ENCODE measurements at regions not wholly inside any gene's neighbourhood (a gene's known extent, or its start where the extent isn't known, plus 50 kb on each side); places are given as distances from the start of the nearest gene placed in this dataset.

DNA sequence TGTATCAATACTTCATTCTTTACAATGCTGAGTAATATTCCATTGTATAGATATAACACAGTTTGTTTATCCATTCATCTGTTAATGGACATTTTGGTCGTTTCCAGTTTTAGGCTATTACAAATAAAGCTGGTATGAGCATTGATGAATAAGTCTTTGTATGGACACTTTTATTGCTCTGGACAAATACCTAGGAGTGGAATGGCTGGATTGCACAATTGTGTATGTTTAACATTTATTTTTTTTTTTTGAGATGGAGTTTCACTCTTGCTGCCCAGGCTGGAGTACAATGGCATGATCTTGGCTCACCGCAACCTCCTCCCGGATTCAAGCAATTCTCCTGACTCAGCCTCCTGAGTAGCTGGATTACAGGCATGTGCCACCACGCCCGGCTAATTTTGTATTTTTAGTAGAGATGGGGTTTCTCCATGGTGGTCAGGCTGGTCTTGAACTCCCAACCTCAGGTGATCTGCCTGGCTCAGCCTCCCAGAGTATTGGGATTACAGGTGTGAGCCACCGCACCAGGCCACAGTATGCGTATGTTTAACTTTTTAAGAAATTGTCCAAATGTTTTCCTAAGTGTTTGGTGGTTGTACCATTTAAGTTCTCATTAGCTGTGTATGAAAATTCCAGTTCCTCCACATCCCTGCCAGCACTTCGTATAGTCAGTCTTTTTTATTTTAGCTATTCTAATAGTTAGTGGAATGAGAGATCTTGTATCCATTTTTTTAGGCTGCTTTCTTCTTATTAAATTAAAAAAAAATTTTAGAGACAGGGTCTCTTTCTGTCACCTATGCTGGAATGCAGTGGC lies 194.9 kb upstream of the HAAO start:
- peak; percentile 74 for DNase-seq (ENCODE audit: low spot score)
- POLR2A ChIA-PET (ENCODE audit: low non-redundant PET) = interaction anchor here (0.6 to 1.5 kb wide), 2 partner anchors 86 to 211 kb away, joined by 5 to 6 read pairs; no protein-coding TSS in a partner anchor
- TF ChIP-seq, protein P1, sequence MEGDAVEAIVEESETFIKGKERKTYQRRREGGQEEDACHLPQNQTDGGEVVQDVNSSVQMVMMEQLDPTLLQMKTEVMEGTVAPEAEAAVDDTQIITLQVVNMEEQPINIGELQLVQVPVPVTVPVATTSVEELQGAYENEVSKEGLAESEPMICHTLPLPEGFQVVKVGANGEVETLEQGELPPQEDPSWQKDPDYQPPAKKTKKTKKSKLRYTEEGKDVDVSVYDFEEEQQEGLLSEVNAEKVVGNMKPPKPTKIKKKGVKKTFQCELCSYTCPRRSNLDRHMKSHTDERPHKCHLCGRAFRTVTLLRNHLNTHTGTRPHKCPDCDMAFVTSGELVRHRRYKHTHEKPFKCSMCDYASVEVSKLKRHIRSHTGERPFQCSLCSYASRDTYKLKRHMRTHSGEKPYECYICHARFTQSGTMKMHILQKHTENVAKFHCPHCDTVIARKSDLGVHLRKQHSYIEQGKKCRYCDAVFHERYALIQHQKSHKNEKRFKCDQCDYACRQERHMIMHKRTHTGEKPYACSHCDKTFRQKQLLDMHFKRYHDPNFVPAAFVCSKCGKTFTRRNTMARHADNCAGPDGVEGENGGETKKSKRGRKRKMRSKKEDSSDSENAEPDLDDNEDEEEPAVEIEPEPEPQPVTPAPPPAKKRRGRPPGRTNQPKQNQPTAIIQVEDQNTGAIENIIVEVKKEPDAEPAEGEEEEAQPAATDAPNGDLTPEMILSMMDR (conservative IDR thresholded peaks at IDR 0.05; ENCODE audit: low read depth) = no peak
- H3K27ac ChIP-seq = peak overlapping the region; percentile 91
- CTCF ChIA-PET = interaction anchor here (0.5 to 1.7 kb wide), 3 partner anchors 12 to 206 kb away, joined by 3 to 6 read pairs (median 3); no protein-coding TSS in a partner anchor

DNA sequence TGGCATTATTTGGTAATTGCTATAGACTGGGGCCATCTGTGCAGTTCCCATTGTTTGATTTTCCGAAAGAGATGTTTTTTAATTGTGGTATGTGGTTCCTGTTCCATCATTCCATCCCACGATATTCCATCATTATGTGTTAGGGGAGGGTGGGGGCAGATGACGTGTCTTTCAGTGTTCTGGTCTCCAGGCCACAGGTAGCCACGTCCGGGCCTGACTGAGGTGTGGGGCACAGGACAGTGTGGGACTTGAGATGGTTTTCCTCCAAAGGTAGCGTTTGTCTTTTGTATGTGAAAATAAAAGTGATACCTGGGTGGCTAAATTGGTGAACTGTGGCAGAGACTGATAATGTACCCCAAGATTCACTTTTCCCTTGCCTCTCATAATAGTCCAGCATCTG lies 192.2 kb upstream of the HAAO start:
- TF ChIP-seq, protein P1 (conservative IDR thresholded peaks at IDR 0.05; ENCODE audit: low read depth) = no peak
- CTCF ChIA-PET = no interaction called here
- peak overlapping the region; percentile 37; the same call in 1 of the 2 replicates for H3K27ac ChIP-seq
- POLR2A ChIA-PET (ENCODE audit: low non-redundant PET) = no interaction called here
- no peak for DNase-seq (ENCODE audit: low spot score)

DNA sequence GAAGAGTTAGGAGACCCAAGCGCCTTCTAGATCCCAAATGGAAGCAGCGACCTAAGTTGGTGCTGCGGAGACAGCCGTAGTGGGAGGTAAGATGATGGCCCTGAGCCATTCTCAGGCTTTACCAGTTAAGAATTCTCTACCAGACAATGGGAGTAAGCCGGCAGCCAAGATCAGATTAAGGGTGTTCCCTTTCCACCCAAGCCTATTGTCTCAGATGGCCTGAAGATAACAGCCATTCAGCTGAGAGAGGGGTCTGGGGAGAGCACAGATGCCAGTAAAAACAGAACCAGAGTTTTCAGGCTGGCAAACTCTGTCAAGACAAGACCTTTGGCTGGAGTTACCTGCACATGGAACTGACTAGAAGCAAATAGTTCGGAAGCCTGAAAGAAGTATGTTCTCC lies 191.7 kb upstream of the HAAO start:
- ChIA-PET POLR2A (ENCODE audit: low non-redundant PET) (no interaction called here), CTCF (interaction anchor here (0.5 kb wide), 1 partner anchor 14 kb away, joined by 4 read pairs; no protein-coding TSS in a partner anchor)
- peak overlapping the region; percentile 21; the same call in 1 of the 2 replicates for H3K27ac ChIP-seq
- no peak for DNase-seq (ENCODE audit: low spot score)
- TF ChIP-seq, protein P1 (conservative IDR thresholded peaks at IDR 0.05; ENCODE audit: low read depth) = no peak

DNA sequence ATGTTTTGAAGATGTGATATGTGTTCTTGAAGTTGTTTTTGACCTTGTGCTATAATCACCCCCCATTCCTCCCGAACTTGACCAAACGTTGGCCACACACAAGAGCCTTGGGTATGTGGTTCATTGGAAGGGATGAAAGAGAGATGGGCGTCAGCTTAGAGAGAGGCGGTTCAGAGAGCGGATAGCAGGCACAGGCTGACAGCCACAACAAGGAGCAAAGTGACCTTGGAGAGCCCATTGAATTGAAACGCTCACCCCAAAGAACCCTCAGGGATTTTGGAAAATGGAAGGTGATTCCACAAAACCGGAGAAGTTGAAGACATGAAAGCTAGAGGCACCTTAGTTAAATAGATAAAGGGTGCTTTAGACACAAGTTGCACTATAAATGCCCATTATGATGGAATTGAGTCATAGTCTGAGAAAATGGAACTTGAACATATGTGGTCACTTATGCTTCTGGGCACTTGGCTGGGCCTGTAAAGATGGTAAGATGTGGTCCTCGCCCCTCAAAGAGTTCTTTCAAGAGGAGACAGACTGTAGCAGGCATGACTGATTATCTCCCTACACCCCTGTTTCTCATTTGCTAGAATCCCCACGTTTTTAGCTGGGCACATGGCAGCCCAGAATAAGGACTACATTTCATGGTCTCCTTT lies 188.5 kb upstream of the HAAO start:
- no peak for DNase-seq (ENCODE audit: low spot score)
- POLR2A ChIA-PET (ENCODE audit: low non-redundant PET) = no interaction called here
- H3K27ac ChIP-seq = peak overlapping the region; percentile 37; the same call in 1 of the 2 replicates
- TF ChIP-seq, protein P1 (conservative IDR thresholded peaks at IDR 0.05; ENCODE audit: low read depth) = no peak
- CTCF ChIA-PET = no interaction called here

DNA sequence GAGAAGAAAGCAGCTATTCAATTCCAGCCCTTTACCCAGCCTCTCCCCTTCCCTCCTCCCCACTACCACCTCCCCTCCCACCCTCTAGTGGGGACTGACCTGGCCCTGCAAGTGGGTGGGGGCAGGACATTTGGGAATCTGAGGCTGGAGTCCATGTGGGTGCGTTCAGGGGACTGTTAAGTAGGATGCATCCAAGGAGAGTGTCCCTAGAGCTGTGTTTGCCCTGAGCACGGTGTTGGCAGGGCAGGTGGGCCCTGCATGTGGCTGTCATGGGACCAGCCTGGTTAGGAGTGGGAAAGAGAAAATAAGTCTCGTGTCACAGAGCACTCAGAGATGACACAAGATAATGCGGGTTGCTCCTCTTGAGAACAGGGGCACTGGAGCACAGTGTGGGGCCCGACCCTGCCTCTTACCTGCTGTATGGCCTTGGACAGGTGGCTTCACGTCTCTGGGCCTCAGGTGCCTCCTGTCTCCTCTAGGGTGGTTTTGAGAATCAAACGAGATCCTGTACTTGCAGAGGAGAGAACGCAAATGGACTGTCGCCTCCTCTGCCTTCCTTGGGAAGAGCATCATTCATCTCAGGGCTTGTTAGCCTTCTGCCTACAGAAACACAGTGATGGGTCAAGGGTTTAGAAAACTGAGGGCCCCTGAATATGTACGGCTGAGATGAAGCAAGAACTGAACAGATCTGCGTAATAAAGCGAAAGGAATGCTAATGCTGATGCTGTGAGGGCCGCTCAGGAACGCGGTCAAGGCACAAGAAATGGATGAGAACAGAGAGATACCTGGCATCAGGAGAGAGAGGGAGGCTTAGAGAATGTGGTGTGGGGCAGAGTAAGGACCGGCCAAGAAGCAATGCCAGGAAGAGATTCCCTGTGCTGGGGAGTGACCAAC lies 187.7 kb upstream of the HAAO start:
- H3K27ac ChIP-seq = peak overlapping the region; percentile 37
- ChIA-PET CTCF (no interaction called here), POLR2A (ENCODE audit: low non-redundant PET) (no interaction called here)
- TF ChIP-seq, protein P1 (conservative IDR thresholded peaks at IDR 0.05; ENCODE audit: low read depth) = no peak
- DNase-seq (ENCODE audit: low spot score) = no peak

DNA sequence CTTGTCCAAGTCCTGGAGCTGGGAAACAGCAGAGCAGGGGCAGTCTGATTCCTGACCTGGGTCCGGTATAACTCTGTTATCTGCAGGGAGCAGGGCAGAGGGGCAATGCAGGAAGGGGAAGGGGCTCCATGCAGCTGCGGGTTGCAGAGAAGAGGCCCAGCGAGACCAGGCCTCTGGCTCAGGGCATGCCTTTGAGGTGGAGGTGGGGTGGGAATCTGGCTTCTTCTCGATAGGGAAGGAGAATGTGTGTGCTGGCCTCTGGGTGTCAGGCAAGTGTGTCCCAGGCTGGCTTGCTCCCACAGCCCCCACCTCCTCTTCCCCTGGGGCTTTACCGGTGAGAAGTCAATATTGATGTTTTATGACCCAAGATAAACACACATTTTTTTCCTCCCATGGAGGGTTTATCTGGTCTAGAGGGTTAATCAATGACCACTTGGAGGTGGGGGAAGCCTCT lies 187.1 kb upstream of the HAAO start:
- H3K27ac ChIP-seq = peak overlapping the region; percentile 37
- ChIA-PET POLR2A (ENCODE audit: low non-redundant PET) (no interaction called here), CTCF (interaction anchor here (0.6 kb wide), 1 partner anchor 643 kb away, joined by 3 read pairs; no protein-coding TSS in a partner anchor)
- TF ChIP-seq, protein P1 (conservative IDR thresholded peaks at IDR 0.05; ENCODE audit: low read depth) = no peak
- DNase-seq (ENCODE audit: low spot score) = no peak

Measured in RWPE1 (cell line).